HL-60 (cell line): ENCODE measurements at regions not wholly inside any gene's neighbourhood (a gene's known extent, or its start where the extent isn't known, plus 50 kb on each side); places are given as distances from the start of the nearest gene placed in this dataset.

Experiments
- DNase-seq, 2 experiments: peaks; one replicate each; pipeline ENCODE4 v3.0.0-alpha.2; 2010 to 2020; ENCODE audit warnings: low read depth in 1 of 2, low spot score in 1 of 2
- H3K27ac ChIP-seq: fragments of 250-450 bp; sonication (Bioruptor Pico); replicated peaks from 2 replicates; pipeline ENCODE4 v1.5.1; 2020; ENCODE audit warnings: mild to moderate bottlenecking, moderate library complexity
- H3K27me3 ChIP-seq: fragments of 250-450 bp; sonication (Bioruptor Pico); 2 replicates; pipeline ENCODE4 v1.5.1; 2021; ENCODE audit warnings: mild to moderate bottlenecking, moderate library complexity; ENCODE audit not compliant: insufficient read depth, poor library complexity, severe bottlenecking
- H3K4me3 ChIP-seq: replicated peaks from 2 replicates; pipeline ENCODE4 v1.5.1; 2011; ENCODE audit warnings: mild to moderate bottlenecking, control low read depth, low read length; ENCODE audit not compliant: insufficient read depth
- GABPA ChIP-seq: IDR thresholded peaks from 2 replicates; pipeline ENCODE4 v1.6.1; 2012; ENCODE audit warnings: low read depth
- POLR2AphosphoS5 ChIP-seq: IDR thresholded peaks from 2 replicates; pipeline ENCODE4 v1.6.1; 2012; ENCODE audit warnings: low read depth
- SPI1 ChIP-seq: IDR thresholded peaks from 2 replicates; pipeline ENCODE4 v1.6.1; 2012; ENCODE audit warnings: low read depth, mild to moderate bottlenecking, borderline replicate concordance
- TF ChIP-seq, protein P1 (sequence below): IDR thresholded peaks from 2 replicates; pipeline ENCODE4 v1.6.1; 2012; ENCODE audit warnings: low read depth; ENCODE audit not compliant: insufficient replicate concordance
- TF ChIP-seq, protein P2 (sequence below): IDR thresholded peaks from one replicate; pipeline ENCODE4 v1.5.1; 2011; ENCODE audit warnings: low read length, control low read depth, inconsistent platforms; ENCODE audit not compliant: insufficient read depth

DNA sequence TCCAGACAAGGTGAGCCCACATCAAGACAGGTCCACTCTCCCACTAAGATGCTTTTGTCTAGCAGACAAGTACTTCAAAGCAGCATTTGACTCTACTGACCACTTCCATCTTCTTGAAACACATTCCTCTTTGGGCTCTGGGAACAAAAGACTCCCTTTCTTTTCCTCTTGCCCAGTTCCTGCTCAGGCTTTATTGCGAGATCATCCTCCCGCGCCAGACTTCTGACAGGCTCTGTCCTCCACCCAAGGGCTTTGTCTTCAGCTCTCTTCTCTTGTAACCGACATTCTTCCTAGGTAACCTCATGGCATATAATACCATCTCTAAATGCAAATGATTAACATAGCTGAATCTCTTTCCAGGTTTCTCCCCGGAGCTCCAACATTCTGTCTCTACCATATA is 85.8 kb downstream of the NUDT12 start:
- no peak for DNase-seq
- H3K27ac ChIP-seq = no peak overlapping the region
- no peaks in the 10 kb centered on the region for H3K27me3 ChIP-seq
- TF ChIP-seq, protein P1, sequence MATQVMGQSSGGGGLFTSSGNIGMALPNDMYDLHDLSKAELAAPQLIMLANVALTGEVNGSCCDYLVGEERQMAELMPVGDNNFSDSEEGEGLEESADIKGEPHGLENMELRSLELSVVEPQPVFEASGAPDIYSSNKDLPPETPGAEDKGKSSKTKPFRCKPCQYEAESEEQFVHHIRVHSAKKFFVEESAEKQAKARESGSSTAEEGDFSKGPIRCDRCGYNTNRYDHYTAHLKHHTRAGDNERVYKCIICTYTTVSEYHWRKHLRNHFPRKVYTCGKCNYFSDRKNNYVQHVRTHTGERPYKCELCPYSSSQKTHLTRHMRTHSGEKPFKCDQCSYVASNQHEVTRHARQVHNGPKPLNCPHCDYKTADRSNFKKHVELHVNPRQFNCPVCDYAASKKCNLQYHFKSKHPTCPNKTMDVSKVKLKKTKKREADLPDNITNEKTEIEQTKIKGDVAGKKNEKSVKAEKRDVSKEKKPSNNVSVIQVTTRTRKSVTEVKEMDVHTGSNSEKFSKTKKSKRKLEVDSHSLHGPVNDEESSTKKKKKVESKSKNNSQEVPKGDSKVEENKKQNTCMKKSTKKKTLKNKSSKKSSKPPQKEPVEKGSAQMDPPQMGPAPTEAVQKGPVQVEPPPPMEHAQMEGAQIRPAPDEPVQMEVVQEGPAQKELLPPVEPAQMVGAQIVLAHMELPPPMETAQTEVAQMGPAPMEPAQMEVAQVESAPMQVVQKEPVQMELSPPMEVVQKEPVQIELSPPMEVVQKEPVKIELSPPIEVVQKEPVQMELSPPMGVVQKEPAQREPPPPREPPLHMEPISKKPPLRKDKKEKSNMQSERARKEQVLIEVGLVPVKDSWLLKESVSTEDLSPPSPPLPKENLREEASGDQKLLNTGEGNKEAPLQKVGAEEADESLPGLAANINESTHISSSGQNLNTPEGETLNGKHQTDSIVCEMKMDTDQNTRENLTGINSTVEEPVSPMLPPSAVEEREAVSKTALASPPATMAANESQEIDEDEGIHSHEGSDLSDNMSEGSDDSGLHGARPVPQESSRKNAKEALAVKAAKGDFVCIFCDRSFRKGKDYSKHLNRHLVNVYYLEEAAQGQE = no peak
- TF ChIP-seq SPI1 = no peak
- TF ChIP-seq, protein P2, sequence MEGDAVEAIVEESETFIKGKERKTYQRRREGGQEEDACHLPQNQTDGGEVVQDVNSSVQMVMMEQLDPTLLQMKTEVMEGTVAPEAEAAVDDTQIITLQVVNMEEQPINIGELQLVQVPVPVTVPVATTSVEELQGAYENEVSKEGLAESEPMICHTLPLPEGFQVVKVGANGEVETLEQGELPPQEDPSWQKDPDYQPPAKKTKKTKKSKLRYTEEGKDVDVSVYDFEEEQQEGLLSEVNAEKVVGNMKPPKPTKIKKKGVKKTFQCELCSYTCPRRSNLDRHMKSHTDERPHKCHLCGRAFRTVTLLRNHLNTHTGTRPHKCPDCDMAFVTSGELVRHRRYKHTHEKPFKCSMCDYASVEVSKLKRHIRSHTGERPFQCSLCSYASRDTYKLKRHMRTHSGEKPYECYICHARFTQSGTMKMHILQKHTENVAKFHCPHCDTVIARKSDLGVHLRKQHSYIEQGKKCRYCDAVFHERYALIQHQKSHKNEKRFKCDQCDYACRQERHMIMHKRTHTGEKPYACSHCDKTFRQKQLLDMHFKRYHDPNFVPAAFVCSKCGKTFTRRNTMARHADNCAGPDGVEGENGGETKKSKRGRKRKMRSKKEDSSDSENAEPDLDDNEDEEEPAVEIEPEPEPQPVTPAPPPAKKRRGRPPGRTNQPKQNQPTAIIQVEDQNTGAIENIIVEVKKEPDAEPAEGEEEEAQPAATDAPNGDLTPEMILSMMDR = no peak
- no peak for TF ChIP-seq GABPA
- TF ChIP-seq POLR2AphosphoS5 = no peak
- no peak overlapping the region for H3K4me3 ChIP-seq

DNA sequence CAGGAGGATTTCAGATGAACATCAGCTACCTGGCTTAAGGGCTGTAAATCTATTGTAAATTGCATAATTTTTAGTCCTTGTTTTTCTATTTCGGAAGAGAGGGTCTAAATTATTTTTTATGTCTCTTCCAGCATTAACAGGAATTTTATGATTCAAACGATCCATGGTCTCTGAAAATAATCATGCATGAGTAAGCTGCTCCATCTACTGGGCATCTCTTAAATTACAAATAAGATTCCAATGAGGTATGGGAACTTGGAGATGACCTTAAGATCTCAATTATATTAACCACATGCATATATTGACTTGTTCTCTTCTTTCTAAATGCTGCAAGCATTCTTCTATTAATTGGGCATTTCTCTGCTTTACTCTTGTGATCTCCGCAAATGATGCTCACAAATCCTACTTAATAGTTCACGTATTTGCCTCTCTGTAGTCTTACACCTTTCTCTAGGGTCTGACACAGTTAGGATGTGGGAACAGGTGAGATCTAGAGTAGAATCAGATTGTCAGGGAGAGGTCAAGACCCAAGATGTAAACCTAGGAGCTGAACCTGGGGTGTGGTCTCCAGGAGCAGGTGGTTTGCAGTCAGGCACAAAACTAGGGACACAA is 86.9 kb downstream of the NUDT12 start:
- H3K27ac ChIP-seq = no peak overlapping the region
- TF ChIP-seq GABPA (no peak), POLR2AphosphoS5 (no peak), SPI1 (no peak)
- TF ChIP-seq, protein P1 = no peak
- TF ChIP-seq, protein P2 = no peak
- DNase-seq = no peak
- no peaks in the 10 kb centered on the region for H3K27me3 ChIP-seq
- no peak overlapping the region for H3K4me3 ChIP-seq

DNA sequence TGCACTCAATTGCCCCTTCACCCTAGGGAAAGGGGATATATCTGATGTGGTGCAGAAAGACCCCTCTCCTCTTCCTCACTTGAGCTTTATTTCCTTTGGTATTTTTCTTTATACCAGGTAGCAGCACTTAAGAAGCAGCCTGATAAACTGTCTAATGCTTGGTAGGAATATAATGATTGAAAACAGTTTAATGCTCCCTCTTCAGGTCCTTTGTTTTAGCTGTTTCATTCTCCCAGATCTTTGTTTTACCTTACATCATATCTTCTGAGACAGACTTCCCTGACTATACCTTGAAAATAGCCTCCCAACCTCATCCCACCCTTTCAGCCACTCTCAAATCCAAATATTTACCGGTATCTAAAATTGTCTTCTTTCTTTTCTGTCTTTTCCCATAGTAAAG is 87.9 kb downstream of the NUDT12 start:
- no peaks in the 10 kb centered on the region for H3K27me3 ChIP-seq
- no peak overlapping the region for H3K4me3 ChIP-seq
- H3K27ac ChIP-seq = no peak overlapping the region
- no peak for DNase-seq
- TF ChIP-seq, protein P1 = no peak
- no peak for TF ChIP-seq GABPA
- TF ChIP-seq, protein P2 = no peak
- TF ChIP-seq SPI1 = no peak
- TF ChIP-seq POLR2AphosphoS5 = no peak
